Epidermal melanocyte (primary cell): ENCODE measurements at regions not wholly inside any gene's neighbourhood (a gene's known extent, or its start where the extent isn't known, plus 50 kb on each side); places are given as distances from the start of the nearest gene placed in this dataset.

Experiments used
- DNase-seq: peaks from one replicate; pipeline ENCODE4 v3.0.0; 2011; ENCODE audit warnings: low spot score; ENCODE audit not compliant: insufficient read length

- no peak for DNase-seq
Observed at GRCh38 chr10:111875725-111876124, 307.8 kb downstream of the GPAM start.

- DNase-seq: no peak
Observed at GRCh38 chr10:111877258-111877657, 306.3 kb downstream of the GPAM start.

GRCh38 chr10:111879969-111880368, 303.6 kb downstream of the GPAM start:
- no peak for DNase-seq

- no peak for DNase-seq
Observed at GRCh38 chr10:111885046-111885445, 298.5 kb downstream of the GPAM start.

- no peak for DNase-seq
Observed at GRCh38 chr10:111885919-111886318, 297.6 kb downstream of the GPAM start.

- DNase-seq: no peak
Observed at GRCh38 chr10:111887266-111887665, 296.3 kb downstream of the GPAM start.

- peak; percentile 41 for DNase-seq
Observed at GRCh38 chr10:111890046-111890445, 293.5 kb downstream of the GPAM start.

GRCh38 chr10:111916011-111916410, 267.6 kb downstream of the GPAM start:
- no peak for DNase-seq

- no peak for DNase-seq
Observed at GRCh38 chr10:111921821-111922220, 261.7 kb downstream of the GPAM start.

- no peak for DNase-seq
Observed at GRCh38 chr10:111923032-111923431, 260.5 kb downstream of the GPAM start.

GRCh38 chr10:111926286-111926685, 257.3 kb downstream of the GPAM start:
- DNase-seq: no peak

- DNase-seq: no peak
Observed at GRCh38 chr10:111933937-111934336, 249.6 kb downstream of the GPAM start.

- DNase-seq: no peak
Observed at GRCh38 chr10:111934931-111935330, 248.6 kb downstream of the GPAM start.

- DNase-seq: no peak
Observed at GRCh38 chr10:111936143-111936542, 247.4 kb downstream of the GPAM start.

- no peak for DNase-seq
Observed at GRCh38 chr10:111944331-111944730, 239.2 kb downstream of the GPAM start.

GRCh38 chr10:111953949-111954348, 229.6 kb downstream of the GPAM start:
- no peak for DNase-seq

- no peak for DNase-seq
Observed at GRCh38 chr10:111954386-111954785, 229.2 kb downstream of the GPAM start.

GRCh38 chr10:111956841-111957240, 226.7 kb downstream of the GPAM start:
- no peak for DNase-seq

GRCh38 chr10:111962951-111963350, 220.6 kb downstream of the GPAM start:
- DNase-seq: no peak

GRCh38 chr10:111967116-111967515, 216.4 kb downstream of the GPAM start:
- no peak for DNase-seq

GRCh38 chr10:111967547-111967946, 216.0 kb downstream of the GPAM start:
- no peak for DNase-seq

GRCh38 chr10:111968647-111969046, 214.9 kb downstream of the GPAM start:
- no peak for DNase-seq

GRCh38 chr10:111970111-111970510, 213.5 kb downstream of the GPAM start:
- DNase-seq: no peak

- DNase-seq: no peak
Observed at GRCh38 chr10:111972109-111972508, 211.5 kb downstream of the GPAM start.
